Loucy (cell line): ENCODE measurements at regions not wholly inside any gene's neighbourhood (a gene's known extent, or its start where the extent isn't known, plus 50 kb on each side); places are given as distances from the start of the nearest gene placed in this dataset.

Experiments
- EZH2phosphoT487 ChIP-seq: fragments of 200-600 bp; IDR thresholded peaks from 2 replicates; pipeline ENCODE4 v1.6.1; 2018; ENCODE audit warnings: antibody characterized with exemption, mild to moderate bottlenecking, moderate library complexity, borderline replicate concordance
- TF ChIP-seq, protein P1 (sequence below): fragments of 200-600 bp; sonication (generic); conservative IDR thresholded peaks from 2 replicates; pipeline ENCODE4 v1.5.1; 2014; ENCODE audit warnings: mild to moderate bottlenecking, antibody characterized with exemption, low read length

- TF ChIP-seq, protein P1, sequence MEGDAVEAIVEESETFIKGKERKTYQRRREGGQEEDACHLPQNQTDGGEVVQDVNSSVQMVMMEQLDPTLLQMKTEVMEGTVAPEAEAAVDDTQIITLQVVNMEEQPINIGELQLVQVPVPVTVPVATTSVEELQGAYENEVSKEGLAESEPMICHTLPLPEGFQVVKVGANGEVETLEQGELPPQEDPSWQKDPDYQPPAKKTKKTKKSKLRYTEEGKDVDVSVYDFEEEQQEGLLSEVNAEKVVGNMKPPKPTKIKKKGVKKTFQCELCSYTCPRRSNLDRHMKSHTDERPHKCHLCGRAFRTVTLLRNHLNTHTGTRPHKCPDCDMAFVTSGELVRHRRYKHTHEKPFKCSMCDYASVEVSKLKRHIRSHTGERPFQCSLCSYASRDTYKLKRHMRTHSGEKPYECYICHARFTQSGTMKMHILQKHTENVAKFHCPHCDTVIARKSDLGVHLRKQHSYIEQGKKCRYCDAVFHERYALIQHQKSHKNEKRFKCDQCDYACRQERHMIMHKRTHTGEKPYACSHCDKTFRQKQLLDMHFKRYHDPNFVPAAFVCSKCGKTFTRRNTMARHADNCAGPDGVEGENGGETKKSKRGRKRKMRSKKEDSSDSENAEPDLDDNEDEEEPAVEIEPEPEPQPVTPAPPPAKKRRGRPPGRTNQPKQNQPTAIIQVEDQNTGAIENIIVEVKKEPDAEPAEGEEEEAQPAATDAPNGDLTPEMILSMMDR: no peak
- TF ChIP-seq EZH2phosphoT487: no peak
Measured at GRCh38 chr5:68544648-68545552, 329.3 kb downstream of the PIK3R1 start.
